HL-60 (cell line): ENCODE measurements at regions not wholly inside any gene's neighbourhood (a gene's known extent, or its start where the extent isn't known, plus 50 kb on each side); places are given as distances from the start of the nearest gene placed in this dataset.

Experiments used
- POLR2AphosphoS5 ChIP-seq: IDR thresholded peaks from 2 replicates; pipeline ENCODE4 v1.6.1; 2012; ENCODE audit warnings: low read depth
- SPI1 ChIP-seq: IDR thresholded peaks from 2 replicates; pipeline ENCODE4 v1.6.1; 2012; ENCODE audit warnings: low read depth, mild to moderate bottlenecking, borderline replicate concordance
- TF ChIP-seq, protein P1 (sequence below): IDR thresholded peaks from one replicate; pipeline ENCODE4 v1.5.1; 2011; ENCODE audit warnings: low read length, control low read depth, inconsistent platforms; ENCODE audit not compliant: insufficient read depth

DNA sequence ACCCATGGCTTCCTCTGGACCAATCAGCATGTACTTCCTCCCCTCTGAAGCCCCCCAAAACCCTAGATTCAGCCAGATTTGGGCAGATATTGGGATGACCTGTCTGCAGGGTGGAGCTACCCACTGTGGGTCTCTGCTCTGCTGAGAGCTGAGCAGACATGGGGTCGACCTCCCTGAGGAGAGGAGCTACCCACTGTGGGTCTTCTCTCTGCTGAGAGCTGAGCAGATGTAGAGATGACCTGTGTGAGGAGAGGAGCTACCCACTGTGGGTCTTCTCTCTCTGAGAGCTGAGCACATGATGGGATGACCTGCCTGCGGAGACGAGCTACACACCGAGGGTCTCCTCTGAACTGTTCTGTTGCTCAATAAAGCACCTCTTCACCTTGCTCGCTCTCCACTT lies 89.6 kb downstream of the CAVIN4 start:
- no peak for TF ChIP-seq POLR2AphosphoS5
- TF ChIP-seq, protein P1, sequence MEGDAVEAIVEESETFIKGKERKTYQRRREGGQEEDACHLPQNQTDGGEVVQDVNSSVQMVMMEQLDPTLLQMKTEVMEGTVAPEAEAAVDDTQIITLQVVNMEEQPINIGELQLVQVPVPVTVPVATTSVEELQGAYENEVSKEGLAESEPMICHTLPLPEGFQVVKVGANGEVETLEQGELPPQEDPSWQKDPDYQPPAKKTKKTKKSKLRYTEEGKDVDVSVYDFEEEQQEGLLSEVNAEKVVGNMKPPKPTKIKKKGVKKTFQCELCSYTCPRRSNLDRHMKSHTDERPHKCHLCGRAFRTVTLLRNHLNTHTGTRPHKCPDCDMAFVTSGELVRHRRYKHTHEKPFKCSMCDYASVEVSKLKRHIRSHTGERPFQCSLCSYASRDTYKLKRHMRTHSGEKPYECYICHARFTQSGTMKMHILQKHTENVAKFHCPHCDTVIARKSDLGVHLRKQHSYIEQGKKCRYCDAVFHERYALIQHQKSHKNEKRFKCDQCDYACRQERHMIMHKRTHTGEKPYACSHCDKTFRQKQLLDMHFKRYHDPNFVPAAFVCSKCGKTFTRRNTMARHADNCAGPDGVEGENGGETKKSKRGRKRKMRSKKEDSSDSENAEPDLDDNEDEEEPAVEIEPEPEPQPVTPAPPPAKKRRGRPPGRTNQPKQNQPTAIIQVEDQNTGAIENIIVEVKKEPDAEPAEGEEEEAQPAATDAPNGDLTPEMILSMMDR: no peak
- no peak for TF ChIP-seq SPI1
